GM12878 (cell line): ENCODE measurements at regions not wholly inside any gene's neighbourhood (a gene's known extent, or its start where the extent isn't known, plus 50 kb on each side); places are given as distances from the start of the nearest gene placed in this dataset.

Experiments used
- CTCF ChIP-seq, 3 experiments: IDR thresholded peaks in 2 of 3; conservative IDR thresholded peaks in 1 of 3; 2 replicates each; pipeline ENCODE4 v1.5.1; 2011; ENCODE audit warnings: low read depth in 3 of 3, low read length in 3 of 3, mild to moderate bottlenecking in 3 of 3, control low read depth in 2 of 3, moderate library complexity in 2 of 3, inconsistent platforms in 1 of 3, mixed read lengths in 1 of 3; ENCODE audit not compliant: control insufficient read depth in 2 of 3, insufficient read depth in 1 of 3; ENCODE audit errors: extremely low read depth in 1 of 3
- JUND ChIP-seq: IDR thresholded peaks from 2 replicates; pipeline ENCODE4 v1.6.1; 2012; ENCODE audit warnings: low read depth, mild to moderate bottlenecking, low read length, improper control_type of control experiment, moderate library complexity
- TBL1XR1 ChIP-seq: IDR thresholded peaks from 2 replicates; pipeline ENCODE4 v1.6.1; 2012; ENCODE audit warnings: low read depth, low read length, improper control_type of control experiment

DNA sequence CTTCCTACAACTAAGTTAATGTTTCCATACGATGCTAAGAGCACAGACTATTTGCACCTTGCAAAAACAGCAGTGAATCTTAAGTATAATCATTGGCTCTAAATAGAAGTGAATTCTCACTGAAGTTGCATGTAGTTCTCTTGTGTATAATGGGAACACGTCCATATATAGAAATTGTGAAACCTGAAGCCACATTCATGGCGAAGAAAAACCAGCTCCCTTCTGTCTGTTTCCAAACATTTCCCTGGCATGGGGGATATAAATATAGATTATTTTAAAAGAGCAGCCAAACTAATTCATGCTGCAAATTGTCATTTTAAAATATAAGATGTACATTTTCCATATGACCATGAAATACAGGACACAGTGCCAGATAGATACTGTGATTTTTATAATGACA lies 71.1 kb downstream of the TRAM1L1 start:
- TF ChIP-seq TBL1XR1 = no peak
- TF ChIP-seq CTCF (IDR thresholded peaks at IDR 0.05 in 2 of 3, conservative IDR thresholded peaks at IDR 0.05 in 1 of 3; ENCODE audit: control insufficient read depth in 2 of 3, extremely low read depth in 1 of 3, insufficient read depth in 1 of 3, low read depth in 3 of 3, low read length in 3 of 3) = no peak
- TF ChIP-seq JUND = no peak
